NCI-H748 (cell line): ENCODE measurements at regions not wholly inside any gene's neighbourhood (a gene's known extent, or its start where the extent isn't known, plus 50 kb on each side); places are given as distances from the start of the nearest gene placed in this dataset.

ENCODE experiments used
- DNase-seq: peaks from one replicate; lab custom pipeline; 2025; ENCODE audit not compliant: unreplicated experiment; lab: John Stamatoyannopoulos, UW

- no peak for DNase-seq
Observed at GRCh38 chr11:26839911-26840698, 118.2 kb upstream of the SLC5A12 start.

GRCh38 chr11:26841818-26842473 lies 120.1 kb upstream of the SLC5A12 start:
- DNase-seq = no peak

GRCh38 chr11:26842478-26843282 lies 120.8 kb upstream of the SLC5A12 start:
- no peak for DNase-seq

GRCh38 chr11:26843539-26843938 lies 121.7 kb upstream of the SLC5A12 start:
- no peak for DNase-seq

- no peak for DNase-seq
Observed at GRCh38 chr11:26844963-26845362, 123.1 kb upstream of the SLC5A12 start.

GRCh38 chr11:26846227-26846626 lies 124.4 kb upstream of the SLC5A12 start:
- no peak for DNase-seq

- no peak for DNase-seq
Observed at GRCh38 chr11:26847459-26847858, 125.6 kb upstream of the SLC5A12 start.

GRCh38 chr11:26847977-26848376 lies 126.1 kb upstream of the SLC5A12 start:
- DNase-seq = no peak

- DNase-seq = peak; percentile 26
Observed at GRCh38 chr11:26849036-26849435, 127.2 kb upstream of the SLC5A12 start.

GRCh38 chr11:26851291-26851690 lies 129.4 kb upstream of the SLC5A12 start:
- DNase-seq = no peak

- peak; percentile 2 for DNase-seq
Observed at GRCh38 chr11:26851696-26852095, 129.8 kb upstream of the SLC5A12 start.

GRCh38 chr11:26858098-26858497 lies 135.8 kb upstream of the FIBIN start:
- DNase-seq = no peak

GRCh38 chr11:26859416-26859815 lies 134.5 kb upstream of the FIBIN start:
- no peak for DNase-seq

- no peak for DNase-seq
Observed at GRCh38 chr11:26860091-26860780, 133.7 kb upstream of the FIBIN start.

- DNase-seq = no peak
Observed at GRCh38 chr11:26860895-26861294, 133.0 kb upstream of the FIBIN start.

- DNase-seq = no peak
Observed at GRCh38 chr11:26862801-26863200, 131.1 kb upstream of the FIBIN start.

GRCh38 chr11:26865703-26866102 lies 128.2 kb upstream of the FIBIN start:
- DNase-seq = no peak

GRCh38 chr11:26867286-26867685 lies 126.6 kb upstream of the FIBIN start:
- DNase-seq = no peak

GRCh38 chr11:26878959-26879581 lies 114.8 kb upstream of the FIBIN start:
- no peak for DNase-seq

GRCh38 chr11:26882363-26882880 lies 111.5 kb upstream of the FIBIN start:
- DNase-seq = peak; percentile 5
